ENCODE measurements at regions not wholly inside any gene's neighbourhood (a gene's known extent, or its start where the extent isn't known, plus 50 kb on each side); places are given as distances from the start of the nearest gene placed in this dataset.

DNA sequence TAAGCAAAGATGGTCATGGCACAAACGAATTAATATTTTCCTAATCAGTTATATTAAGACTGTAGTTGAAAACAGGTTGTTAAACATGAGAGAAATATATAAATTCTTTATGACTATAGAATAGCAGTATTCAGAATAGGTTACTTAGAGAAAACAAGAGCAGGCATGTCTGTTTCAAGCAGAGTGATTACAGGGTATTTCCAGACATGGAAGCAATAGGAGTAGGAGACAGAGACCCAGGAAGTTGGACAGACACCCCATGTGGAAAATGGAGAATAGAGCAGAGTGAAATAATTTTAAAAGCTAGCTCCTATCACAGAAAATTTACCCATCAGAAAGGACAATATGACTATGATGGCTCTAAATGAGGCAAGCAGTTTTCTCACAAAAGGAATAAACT is 111.5 kb downstream of the IZUMO3 start:
- no peak overlapping the region for H3K4me3 ChIP-seq (ENCODE audit: low read depth, low read length)
- DNase-seq (ENCODE audit: low read depth), result no peak
- TF ChIP-seq, protein P1, sequence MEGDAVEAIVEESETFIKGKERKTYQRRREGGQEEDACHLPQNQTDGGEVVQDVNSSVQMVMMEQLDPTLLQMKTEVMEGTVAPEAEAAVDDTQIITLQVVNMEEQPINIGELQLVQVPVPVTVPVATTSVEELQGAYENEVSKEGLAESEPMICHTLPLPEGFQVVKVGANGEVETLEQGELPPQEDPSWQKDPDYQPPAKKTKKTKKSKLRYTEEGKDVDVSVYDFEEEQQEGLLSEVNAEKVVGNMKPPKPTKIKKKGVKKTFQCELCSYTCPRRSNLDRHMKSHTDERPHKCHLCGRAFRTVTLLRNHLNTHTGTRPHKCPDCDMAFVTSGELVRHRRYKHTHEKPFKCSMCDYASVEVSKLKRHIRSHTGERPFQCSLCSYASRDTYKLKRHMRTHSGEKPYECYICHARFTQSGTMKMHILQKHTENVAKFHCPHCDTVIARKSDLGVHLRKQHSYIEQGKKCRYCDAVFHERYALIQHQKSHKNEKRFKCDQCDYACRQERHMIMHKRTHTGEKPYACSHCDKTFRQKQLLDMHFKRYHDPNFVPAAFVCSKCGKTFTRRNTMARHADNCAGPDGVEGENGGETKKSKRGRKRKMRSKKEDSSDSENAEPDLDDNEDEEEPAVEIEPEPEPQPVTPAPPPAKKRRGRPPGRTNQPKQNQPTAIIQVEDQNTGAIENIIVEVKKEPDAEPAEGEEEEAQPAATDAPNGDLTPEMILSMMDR (IDR thresholded peaks at IDR 0.05; ENCODE audit: control insufficient read depth, extremely low read depth, insufficient read depth), result no peak

DNA sequence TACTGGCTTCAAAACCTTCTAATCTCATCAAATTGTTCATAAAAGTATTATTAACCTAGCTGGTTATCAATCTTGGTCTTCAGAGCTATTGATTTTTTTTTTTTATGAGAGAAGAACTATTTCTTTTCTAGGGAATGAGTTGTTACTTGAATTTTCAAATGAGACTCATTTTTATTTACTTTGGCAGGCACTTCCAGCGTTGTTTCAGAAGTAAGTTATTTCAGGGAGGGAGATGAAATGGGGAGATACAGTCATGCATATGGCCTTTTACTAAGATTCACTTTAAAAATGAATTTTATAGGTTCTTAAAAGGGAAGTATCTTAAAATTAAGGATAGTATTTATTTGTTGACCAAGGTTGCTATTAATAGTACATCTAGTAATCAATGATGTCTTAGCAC is 129.6 kb downstream of the IZUMO3 start:
- no peak overlapping the region for H3K4me3 ChIP-seq (ENCODE audit: low read depth, low read length)
- DNase-seq (ENCODE audit: low read depth), result no peak
- TF ChIP-seq, protein P1 (IDR thresholded peaks at IDR 0.05; ENCODE audit: control insufficient read depth, extremely low read depth, insufficient read depth), result no peak

DNA sequence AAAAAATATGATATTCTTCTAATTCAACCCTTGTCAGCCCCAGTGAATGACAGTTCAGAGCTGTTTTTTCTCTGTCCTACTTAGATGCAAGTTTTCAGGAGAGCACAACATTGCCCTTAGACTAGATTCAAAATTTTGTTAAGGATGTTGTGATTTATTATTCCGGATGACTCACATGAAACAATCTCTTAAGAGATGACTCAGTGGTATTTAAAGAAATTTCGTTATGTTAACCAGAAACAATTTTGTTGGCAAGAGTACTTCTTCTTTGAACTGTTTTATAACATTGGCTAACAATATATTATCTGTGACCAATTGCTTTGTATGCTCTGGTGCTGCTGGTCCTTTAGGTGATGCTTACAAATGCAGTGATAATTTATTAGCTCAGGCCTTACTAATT is 132.0 kb downstream of the IZUMO3 start:
- H3K4me3 ChIP-seq (ENCODE audit: low read depth, low read length), result no peak overlapping the region
- TF ChIP-seq, protein P1 (IDR thresholded peaks at IDR 0.05; ENCODE audit: control insufficient read depth, extremely low read depth, insufficient read depth), result no peak
- no peak for DNase-seq (ENCODE audit: low read depth)

DNA sequence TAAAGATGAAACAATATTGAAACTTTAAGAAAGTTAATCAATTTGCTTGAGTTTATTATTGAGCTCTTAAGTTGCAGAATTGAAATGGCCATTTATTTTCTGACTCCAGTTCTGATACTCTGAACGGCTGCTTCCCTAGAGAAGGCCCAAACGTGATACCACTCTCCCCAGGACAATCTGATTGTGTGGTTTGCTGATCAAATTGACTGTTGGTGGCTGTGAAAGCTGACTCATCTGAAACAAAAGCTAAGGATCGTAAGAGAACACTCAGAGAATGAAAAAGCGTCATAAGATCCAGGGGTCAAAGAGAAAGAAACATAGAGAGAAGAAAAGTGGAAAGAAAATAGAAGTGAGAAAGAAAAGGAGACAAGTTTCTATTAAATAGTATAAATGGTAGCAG is 147.2 kb downstream of the IZUMO3 start:
- H3K4me3 ChIP-seq (ENCODE audit: low read depth, low read length), result no peak overlapping the region
- no peak for DNase-seq (ENCODE audit: low read depth)
- TF ChIP-seq, protein P1 (IDR thresholded peaks at IDR 0.05; ENCODE audit: control insufficient read depth, extremely low read depth, insufficient read depth), result no peak

DNA sequence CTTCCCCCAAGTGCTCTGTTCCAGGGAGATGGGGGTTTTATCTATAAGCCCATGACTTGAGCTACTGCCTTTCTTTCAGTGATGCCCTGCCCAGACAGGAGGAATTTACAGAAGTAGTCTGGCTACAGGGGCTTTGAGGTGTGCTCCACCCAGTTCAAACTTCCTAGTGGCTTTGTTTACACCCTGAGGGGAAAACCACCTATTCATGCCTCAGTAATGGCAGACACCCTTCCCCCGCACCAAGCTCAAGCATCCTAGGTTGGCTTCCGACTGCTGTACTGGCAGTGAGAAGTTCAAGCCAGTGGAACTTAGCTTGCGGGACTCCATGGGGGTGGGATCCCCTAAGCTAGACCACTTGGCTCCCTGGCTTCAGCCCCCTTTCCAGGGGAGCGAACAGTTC is 154.6 kb downstream of the IZUMO3 start:
- no peak for DNase-seq (ENCODE audit: low read depth)
- no peak overlapping the region for H3K4me3 ChIP-seq (ENCODE audit: low read depth, low read length)
- TF ChIP-seq, protein P1 (IDR thresholded peaks at IDR 0.05; ENCODE audit: control insufficient read depth, extremely low read depth, insufficient read depth), result no peak

DNA sequence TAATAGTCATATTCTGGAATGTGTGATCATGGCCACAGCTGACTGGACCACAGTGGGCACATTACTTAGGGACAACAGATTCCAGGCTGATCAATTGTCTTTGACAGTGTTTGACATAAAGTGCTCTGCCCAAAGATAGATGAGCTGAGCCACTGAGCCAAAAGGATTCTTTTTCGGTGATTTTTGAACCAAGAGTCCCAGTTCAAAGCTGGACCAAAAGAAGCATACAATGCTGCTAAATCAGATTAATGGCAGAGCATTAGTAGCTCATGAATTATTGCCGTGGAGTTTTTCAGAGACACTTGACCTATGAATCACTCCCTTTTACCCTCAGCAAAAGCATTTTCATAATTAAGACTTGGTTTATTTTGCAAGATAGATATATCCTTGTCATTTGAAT is 160.6 kb downstream of the IZUMO3 start:
- DNase-seq (ENCODE audit: low read depth), result no peak
- no peak overlapping the region for H3K4me3 ChIP-seq (ENCODE audit: low read depth, low read length)
- TF ChIP-seq, protein P1 (IDR thresholded peaks at IDR 0.05; ENCODE audit: control insufficient read depth, extremely low read depth, insufficient read depth), result no peak

DNA sequence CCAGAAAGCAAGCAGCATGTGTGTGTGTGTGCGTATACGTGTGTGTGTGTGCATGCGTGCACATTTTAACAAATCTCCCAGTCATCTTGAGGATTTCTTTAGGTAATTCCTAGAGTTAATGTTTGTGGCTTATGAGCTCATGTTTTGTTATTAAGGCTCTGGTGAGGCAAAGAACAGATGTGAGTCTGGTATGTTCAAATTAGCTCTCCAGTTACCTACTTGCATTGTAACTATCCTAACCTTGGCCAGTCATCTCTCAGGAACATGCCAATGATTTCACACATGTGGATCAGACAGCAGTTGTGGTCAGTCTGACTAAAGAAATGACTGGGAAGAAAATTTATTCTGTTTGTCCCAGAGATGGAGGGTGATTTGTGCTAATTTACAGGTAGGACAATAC is 163.1 kb downstream of the IZUMO3 start:
- no peak overlapping the region for H3K4me3 ChIP-seq (ENCODE audit: low read depth, low read length)
- DNase-seq (ENCODE audit: low read depth), result no peak
- TF ChIP-seq, protein P1 (IDR thresholded peaks at IDR 0.05; ENCODE audit: control insufficient read depth, extremely low read depth, insufficient read depth), result no peak
